Endothelial cell of umbilical vein (primary cell): ENCODE measurements at regions not wholly inside any gene's neighbourhood (a gene's known extent, or its start where the extent isn't known, plus 50 kb on each side); places are given as distances from the start of the nearest gene placed in this dataset.

ENCODE experiments used
- BruUV-seq: library from RNA; stranded (reverse); fragments of 400-500 nt; replicated peaks from 2 replicates; lab custom pipeline; 2021; lab: Mats Ljungman, UMichigan
- CTCF ChIA-PET: fragments of 300-600, 350-600 bp; sonication (Branson Sonifier 250); formaldehyde crosslinking; loops from one replicate; lab custom pipeline; 2021; ENCODE audit warnings: antibody characterized with exemption, inconsistent platforms; lab: Charles Lee
- POLR2A ChIA-PET: fragments of 300-600, 350-600 bp; sonication (Branson Sonifier 250); formaldehyde crosslinking; loops from one replicate; lab custom pipeline; 2021; ENCODE audit warnings: antibody characterized with exemption, inconsistent platforms; lab: Charles Lee
- DNase-seq: peaks from one replicate; pipeline ENCODE4 v3.0.0-alpha.2; 2011; ENCODE audit warnings: low read depth, low spot score
- FAIRE-seq: peaks from 2 replicates; lab custom pipeline; 2011; peaks lifted over from hg19 to GRCh38; lab: Jason Lieb, UNC
- H2AFZ ChIP-seq: 2 replicates; pipeline ENCODE4 v1.6.0; 2012; ENCODE audit warnings: low read depth, low read length, control low read depth, inconsistent platforms
- H3K27ac ChIP-seq: 2 replicates; pipeline ENCODE4 v1.5.1; 2011; ENCODE audit warnings: low read depth, mild to moderate bottlenecking, control low read depth, low read length, moderate library complexity; ENCODE audit not compliant: insufficient read depth
- H3K27me3 ChIP-seq, 2 experiments: 2 replicates each; pipeline versions ENCODE4 v1.6.0 to v1.6.1; 2011; ENCODE audit warnings: low read length in 2 of 2, mixed read lengths in 1 of 2; ENCODE audit not compliant: control insufficient read depth in 2 of 2, insufficient read depth in 2 of 2
- H3K36me3 ChIP-seq, 2 experiments: 2 replicates in 1 of 2; 3 replicates in 1 of 2; pipeline ENCODE4 v1.5.1; 2011; ENCODE audit warnings: low read length in 2 of 2, mild to moderate bottlenecking in 1 of 2, moderate library complexity in 1 of 2; ENCODE audit not compliant: control insufficient read depth in 2 of 2, insufficient read depth in 2 of 2; ENCODE audit errors: extremely low read depth in 1 of 2
- H3K4me1 ChIP-seq: 3 replicates; pipeline ENCODE4 v1.5.1; 2011; ENCODE audit warnings: mild to moderate bottlenecking, low read length; ENCODE audit not compliant: control insufficient read depth, insufficient read depth; ENCODE audit errors: extremely low read depth
- H3K4me2 ChIP-seq: 2 replicates; pipeline ENCODE4 v1.6.1; 2011; ENCODE audit warnings: low read length, control low read depth, mixed read lengths; ENCODE audit not compliant: insufficient read depth
- H3K4me3 ChIP-seq, 3 experiments: fragments of 200-600 bp in 1 of 3; sonication (generic), shearing (Covaris generic) in 1 of 3; replicated peaks in 1 of 3; 2 replicates each; pipeline ENCODE4 v1.5.1; 2011 to 2016; ENCODE audit warnings: control low read depth in 3 of 3, low read length in 3 of 3, mild to moderate bottlenecking in 2 of 3, inconsistent platforms in 1 of 3, low read depth in 1 of 3, moderate library complexity in 1 of 3; ENCODE audit not compliant: insufficient read depth in 1 of 3
- H3K79me2 ChIP-seq: 2 replicates; pipeline ENCODE4 v1.6.0; 2012; ENCODE audit warnings: low read length, inconsistent platforms; ENCODE audit not compliant: control insufficient read depth, insufficient read depth
- H3K9ac ChIP-seq: replicated peaks from 2 replicates; pipeline ENCODE3; 2011; ENCODE audit warnings: low read length, control low read depth; ENCODE audit not compliant: insufficient read depth; ENCODE audit errors: extremely low read depth
- H3K9me1 ChIP-seq: replicated peaks from 3 replicates; pipeline ENCODE4 v1.6.0; 2011; ENCODE audit warnings: mild to moderate bottlenecking, low read length; ENCODE audit not compliant: control insufficient read depth, insufficient read depth; ENCODE audit errors: extremely low read depth
- H3K9me3 ChIP-seq: replicated peaks from 2 replicates; pipeline ENCODE4 v1.5.1; 2012; ENCODE audit warnings: low read length, inconsistent platforms; ENCODE audit not compliant: control insufficient read depth, insufficient read depth
- H4K20me1 ChIP-seq: replicated peaks from 2 replicates; pipeline ENCODE3; 2011; ENCODE audit warnings: mild to moderate bottlenecking, low read length; ENCODE audit not compliant: control insufficient read depth, insufficient read depth; ENCODE audit errors: extremely low read depth
- CTCF ChIP-seq, 2 donors: IDR thresholded peaks; 1 replicate in 1 of 2; 2 replicates in 1 of 2; pipeline ENCODE4 v1.5.1; 2011; ENCODE audit warnings: low read length in 2 of 2, mild to moderate bottlenecking in 2 of 2, moderate library complexity in 2 of 2, control low read depth in 1 of 2, inconsistent platforms in 1 of 2, low read depth in 1 of 2; ENCODE audit not compliant: insufficient read depth in 1 of 2; ENCODE audit errors: extremely low read depth in 1 of 2
- EZH2 ChIP-seq: IDR thresholded peaks from 2 replicates; pipeline ENCODE4 v1.6.1; 2012; ENCODE audit warnings: borderline replicate concordance, low read depth, mild to moderate bottlenecking, moderate library complexity, low read length, inconsistent platforms; ENCODE audit not compliant: severe bottlenecking
- FOS ChIP-seq: IDR thresholded peaks from 2 replicates; pipeline ENCODE4 v1.6.1; 2011; ENCODE audit warnings: mild to moderate bottlenecking, low read length, moderate library complexity, borderline replicate concordance; ENCODE audit not compliant: insufficient read depth
- GATA2 ChIP-seq: IDR thresholded peaks from 2 replicates; pipeline ENCODE4 v1.7.0; 2011; ENCODE audit warnings: low read depth, mild to moderate bottlenecking, moderate library complexity, mixed read lengths, low read length; ENCODE audit not compliant: insufficient read length, insufficient read depth
- JUN ChIP-seq: IDR thresholded peaks from 2 replicates; pipeline ENCODE4 v1.6.1; 2011; ENCODE audit warnings: borderline replicate concordance, low read depth; ENCODE audit not compliant: insufficient read length, insufficient read depth
- MAX ChIP-seq: IDR thresholded peaks from 2 replicates; pipeline ENCODE4 v1.6.1; 2011; ENCODE audit not compliant: insufficient read depth, insufficient read length
- MYC ChIP-seq: IDR thresholded peaks from one replicate; pipeline ENCODE4 v1.6.1; 2011; ENCODE audit warnings: mild to moderate bottlenecking, low read depth, low read length
- POLR2A ChIP-seq: IDR thresholded peaks from 2 replicates; pipeline ENCODE4 v1.6.1; 2012; ENCODE audit warnings: low read depth, mild to moderate bottlenecking, control low read depth, low read length
- POLR2AphosphoS5 ChIP-seq: IDR thresholded peaks from 2 replicates; pipeline ENCODE4 v1.6.1; 2012; ENCODE audit warnings: low read depth, mild to moderate bottlenecking, control low read depth, low read length, moderate library complexity; ENCODE audit not compliant: insufficient read depth
- dilution Hi-C: fragments of 300-500 bp; cut with MboI; formaldehyde crosslinking; loops from one replicate; pipeline ENCODE4 v1.15.0; 2019; ENCODE audit warnings: low sequenced_read_pairs; ENCODE audit not compliant: extremely low pct_ligation_motif_present
- intact Hi-C: fragments of 100-400 bp; cut with micrococcal nuclease; formaldehyde crosslinking; loops from one replicate; pipeline ENCODE4 v1.10.0; 2022

DNA sequence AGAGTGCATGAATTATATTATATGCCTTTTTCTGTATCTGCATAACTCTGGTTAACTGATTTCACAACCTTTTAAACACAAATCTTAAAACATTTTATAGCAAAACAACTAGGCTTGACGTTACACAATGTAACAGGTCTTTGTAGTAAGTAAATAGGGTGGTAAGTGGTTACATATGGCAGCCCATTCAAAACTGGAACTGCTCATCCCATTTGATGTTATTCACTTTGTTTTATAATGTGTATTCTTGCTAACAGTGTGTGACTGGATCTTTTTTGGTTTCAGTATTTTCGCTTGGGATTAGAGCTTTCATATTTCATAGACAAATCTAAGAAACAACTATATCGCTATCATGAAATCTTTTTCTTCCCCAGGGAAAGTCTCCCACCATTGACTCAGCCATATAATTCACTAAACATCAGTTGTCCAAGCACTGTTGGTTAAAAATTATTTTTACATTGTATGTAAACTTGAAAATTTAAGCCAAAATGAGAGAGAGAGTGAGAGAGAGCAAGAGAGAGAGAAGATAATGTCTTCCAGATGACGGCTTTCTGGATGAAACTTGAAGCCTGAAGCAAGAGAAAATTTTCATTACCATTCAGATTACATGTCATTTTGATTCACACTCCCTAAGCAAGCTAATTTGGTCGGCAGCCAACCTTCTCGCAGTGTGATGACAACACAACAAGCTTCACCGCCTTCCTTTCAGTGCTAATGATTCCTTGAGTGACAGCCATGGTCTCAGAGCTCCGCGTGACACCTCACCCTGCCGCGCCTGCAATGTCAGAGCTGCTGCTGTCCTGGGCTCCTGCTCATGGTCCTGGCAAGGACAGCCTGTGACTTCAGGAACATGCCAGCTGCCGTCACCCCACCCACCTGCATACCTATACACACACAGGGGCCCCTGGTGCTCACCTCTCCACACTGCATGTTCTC lies 946.9 kb upstream of the SOX11 start:
- dilution Hi-C loops (no loop called here), intact Hi-C loops (no loop called here)
- Histone ChIP-seq H3K9ac (no peak overlapping the region), H2AFZ (no peak overlapping the region), H3K79me2 (no peaks in the 10 kb centered on the region), H3K9me3 (no peaks in the 10 kb centered on the region), H3K4me1 (no peaks in the 10 kb centered on the region), H3K4me2 (no peak overlapping the region), H3K36me3 (no peaks in the 10 kb centered on the region), H4K20me1 (no peaks in the 10 kb centered on the region), H3K4me3 (no peak overlapping the region), H3K27me3 (no peaks in the 10 kb centered on the region), H3K9me1 (no peaks in the 10 kb centered on the region), H3K27ac (no peak overlapping the region)
- TF ChIP-seq JUN, result no peak
- no peak for TF ChIP-seq GATA2
- TF ChIP-seq POLR2AphosphoS5, result no peak
- no peak for TF ChIP-seq MYC
- TF ChIP-seq POLR2A, result no peak
- TF ChIP-seq CTCF (IDR thresholded peaks at IDR 0.05; ENCODE audit: extremely low read depth in 1 of 2, insufficient read depth in 1 of 2, low read depth in 1 of 2, low read length in 2 of 2), result no peak
- TF ChIP-seq MAX, result no peak
- no peak for TF ChIP-seq FOS
- TF ChIP-seq EZH2, result no peak
- no TSS peak for BruUV-seq
- no peak for DNase-seq
- ChIA-PET POLR2A (no interaction called here), CTCF (interaction anchor here (0.7 kb wide), 1 partner anchor 23 kb away, joined by 3 read pairs; no protein-coding TSS in a partner anchor)
- FAIRE-seq, result no peak
